HUDEP-2 (cell line): ENCODE measurements at regions not wholly inside any gene's neighbourhood (a gene's known extent, or its start where the extent isn't known, plus 50 kb on each side); places are given as distances from the start of the nearest gene placed in this dataset.

Experiments used
- DNase-seq, 76 experiments: peaks; one replicate each; lab custom pipeline; 2025; ENCODE audit not compliant: unreplicated experiment in 76 of 76; lab: John Stamatoyannopoulos, UW

DNA sequence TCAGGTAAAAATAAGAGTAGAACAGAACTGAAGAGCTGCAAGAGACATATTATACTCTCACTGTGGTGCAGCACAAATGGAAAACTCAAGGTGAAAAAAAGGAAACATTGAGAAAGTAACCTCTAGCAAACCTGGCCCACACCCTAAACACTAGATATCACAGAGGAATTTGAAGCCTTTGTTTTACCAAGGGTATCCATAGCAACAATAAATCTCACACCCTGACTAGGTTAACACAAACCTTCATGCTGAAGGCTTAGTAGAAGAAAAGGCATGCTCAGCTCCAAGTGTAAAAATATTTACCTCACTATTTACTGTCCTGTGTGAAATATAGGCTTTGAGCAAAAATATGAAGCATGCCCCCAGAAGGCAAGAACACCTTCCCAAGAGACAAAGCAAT lies 61.9 kb upstream of the TAB3 start:
- no peak for DNase-seq

DNA sequence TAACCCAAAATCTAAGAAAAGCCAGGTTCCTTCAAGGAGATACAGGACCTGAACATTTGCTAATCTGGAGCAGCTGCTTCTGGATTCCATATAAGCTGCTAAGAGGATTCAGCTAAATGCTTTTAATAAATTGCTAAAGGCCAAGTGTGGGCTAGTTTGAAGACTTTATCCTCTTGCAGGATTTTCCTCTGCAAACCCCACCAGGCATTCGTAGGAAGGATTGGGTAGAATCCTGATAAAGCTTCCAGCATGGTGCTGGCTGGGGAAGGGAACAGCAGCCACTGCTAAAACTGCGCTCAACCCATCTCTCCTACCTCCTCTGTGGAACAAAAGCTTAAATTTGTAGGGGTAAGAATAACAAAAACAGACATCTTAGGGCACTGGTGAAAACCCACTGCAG lies 61.3 kb upstream of the TAB3 start:
- DNase-seq: no peak

DNA sequence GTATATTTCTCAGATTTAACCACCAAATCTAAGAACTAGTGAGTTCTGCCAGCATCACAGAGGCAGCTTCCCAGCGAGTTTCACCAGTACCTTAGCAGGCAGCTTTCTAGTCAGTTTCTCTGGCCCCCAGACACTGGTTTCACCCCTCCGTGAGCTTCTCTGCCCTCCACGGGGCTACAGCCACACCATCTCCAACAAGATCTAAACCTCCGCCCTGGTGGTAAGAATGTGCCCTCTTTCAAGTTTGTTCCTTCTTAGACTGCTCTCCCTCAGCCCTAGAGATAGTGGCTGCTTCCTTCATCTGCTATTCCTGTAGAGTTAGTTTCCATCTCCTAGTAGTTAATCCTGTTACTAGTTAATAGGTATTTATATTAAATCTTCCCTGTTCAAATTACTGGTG lies 60.5 kb upstream of the TAB3 start:
- DNase-seq: no peak

DNA sequence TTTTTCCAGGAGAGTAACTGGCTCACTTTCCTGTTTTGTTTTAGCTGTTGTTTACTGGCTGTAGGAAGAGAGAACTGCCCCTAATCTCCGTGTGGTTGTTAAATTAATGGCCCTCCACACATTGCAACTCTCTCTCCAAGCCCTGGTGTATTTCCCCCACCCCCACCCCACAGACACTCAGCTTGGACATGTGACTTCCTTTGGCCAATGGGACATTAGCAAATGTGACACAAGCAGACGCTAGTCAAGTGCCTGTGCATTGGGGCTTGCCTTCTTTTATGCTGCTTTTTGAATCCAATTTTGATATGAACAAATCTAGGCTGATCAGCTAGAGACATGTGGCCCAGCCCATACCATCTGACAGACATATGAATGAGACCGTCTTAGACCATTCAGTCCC lies 59.6 kb upstream of the TAB3 start:
- DNase-seq: no peak

DNA sequence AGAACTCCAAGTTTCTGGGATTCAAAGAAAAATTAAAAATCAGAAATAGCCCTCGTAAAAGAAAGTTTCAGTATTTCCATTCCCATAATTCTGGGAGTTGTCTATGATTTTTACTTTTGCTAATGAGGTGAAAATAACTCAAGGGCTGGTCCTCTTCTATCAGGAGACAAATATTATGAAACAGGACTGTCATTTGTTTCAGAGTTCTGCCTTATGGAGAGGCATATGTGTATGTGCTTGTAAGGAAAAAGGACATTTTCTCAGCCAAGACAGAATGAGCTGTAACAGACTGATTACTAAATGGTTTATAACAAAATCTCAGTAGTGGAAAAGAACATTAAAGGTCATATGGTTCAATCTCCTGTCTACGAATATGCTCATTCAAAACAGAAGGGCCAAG lies 59.0 kb upstream of the TAB3 start:
- DNase-seq: no peak

DNA sequence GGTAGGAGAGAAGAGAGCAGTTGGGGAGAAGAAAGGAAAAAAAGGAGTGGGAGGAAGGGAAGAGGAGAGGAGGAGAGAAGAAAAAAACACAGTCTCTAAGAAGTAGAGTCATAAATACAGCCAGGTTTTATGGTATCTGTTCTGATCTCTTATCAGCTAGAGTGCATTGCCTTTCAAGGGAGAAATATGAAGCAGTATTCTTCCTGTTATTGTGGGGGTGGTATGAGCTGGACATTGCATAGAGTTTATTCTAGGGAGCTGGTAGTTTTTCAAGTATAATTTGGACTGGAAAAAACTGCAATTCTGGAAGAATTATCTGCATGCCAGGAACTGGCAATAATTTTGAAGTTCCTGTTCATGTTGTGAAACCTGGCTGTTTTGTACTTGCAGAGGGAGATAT lies 54.9 kb upstream of the TAB3 start:
- DNase-seq: no peak

DNA sequence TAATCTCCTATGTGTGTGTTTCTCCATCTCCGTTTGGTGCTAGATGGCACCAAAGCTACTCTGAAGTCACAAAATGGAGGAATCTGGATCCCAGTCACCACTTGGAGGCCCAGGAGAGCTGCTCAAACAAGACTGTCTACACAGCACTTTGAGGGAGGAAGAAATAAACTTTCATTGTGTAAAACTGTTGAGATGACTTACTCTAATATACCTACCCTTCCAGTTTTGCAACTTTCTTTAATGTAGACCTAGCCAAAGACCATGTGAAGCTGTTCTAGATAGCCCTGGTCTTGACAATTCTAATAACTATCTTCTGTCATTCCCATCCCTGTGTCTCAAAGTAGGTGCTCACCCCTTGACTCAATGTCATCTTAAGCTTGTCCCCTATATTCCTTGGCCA lies 52.8 kb upstream of the TAB3 start:
- DNase-seq: no peak

DNA sequence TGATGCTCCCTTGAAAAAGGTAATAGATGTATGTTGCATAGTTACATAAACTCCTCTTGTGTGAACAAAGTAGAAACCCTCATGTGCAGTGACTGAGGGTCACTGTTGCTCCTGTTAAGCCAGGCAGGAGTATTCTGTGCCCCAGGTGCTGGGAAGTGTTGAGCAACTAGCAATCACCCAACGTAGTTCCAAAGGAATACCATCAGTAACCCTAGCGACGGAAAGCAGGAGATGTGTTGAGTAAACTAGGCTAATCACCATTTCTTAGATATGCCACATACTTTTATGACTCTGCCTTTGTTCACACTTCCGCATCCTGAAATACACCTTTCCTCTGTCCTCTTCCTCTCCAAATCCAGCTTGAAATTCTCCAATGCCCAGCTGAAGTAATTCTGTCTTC lies 50.9 kb upstream of the TAB3 start:
- DNase-seq: no peak
